ENCODE measurements at regions not wholly inside any gene's neighbourhood (a gene's known extent, or its start where the extent isn't known, plus 50 kb on each side); places are given as distances from the start of the nearest gene placed in this dataset.

- H3K4me3 ChIP-seq (ENCODE audit: low read depth, low read length) = no peak overlapping the region
- TF ChIP-seq, protein P1, sequence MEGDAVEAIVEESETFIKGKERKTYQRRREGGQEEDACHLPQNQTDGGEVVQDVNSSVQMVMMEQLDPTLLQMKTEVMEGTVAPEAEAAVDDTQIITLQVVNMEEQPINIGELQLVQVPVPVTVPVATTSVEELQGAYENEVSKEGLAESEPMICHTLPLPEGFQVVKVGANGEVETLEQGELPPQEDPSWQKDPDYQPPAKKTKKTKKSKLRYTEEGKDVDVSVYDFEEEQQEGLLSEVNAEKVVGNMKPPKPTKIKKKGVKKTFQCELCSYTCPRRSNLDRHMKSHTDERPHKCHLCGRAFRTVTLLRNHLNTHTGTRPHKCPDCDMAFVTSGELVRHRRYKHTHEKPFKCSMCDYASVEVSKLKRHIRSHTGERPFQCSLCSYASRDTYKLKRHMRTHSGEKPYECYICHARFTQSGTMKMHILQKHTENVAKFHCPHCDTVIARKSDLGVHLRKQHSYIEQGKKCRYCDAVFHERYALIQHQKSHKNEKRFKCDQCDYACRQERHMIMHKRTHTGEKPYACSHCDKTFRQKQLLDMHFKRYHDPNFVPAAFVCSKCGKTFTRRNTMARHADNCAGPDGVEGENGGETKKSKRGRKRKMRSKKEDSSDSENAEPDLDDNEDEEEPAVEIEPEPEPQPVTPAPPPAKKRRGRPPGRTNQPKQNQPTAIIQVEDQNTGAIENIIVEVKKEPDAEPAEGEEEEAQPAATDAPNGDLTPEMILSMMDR (conservative IDR thresholded peaks at IDR 0.05; ENCODE audit: low read depth, low read length) = no peak
- no peak for DNase-seq (ENCODE audit: low read depth)
Measured at GRCh38 chr5:67673618-67674017, 477.0 kb upstream of the CD180 start.

GRCh38 chr5:67673180-67673579, 476.6 kb upstream of the CD180 start:
- TF ChIP-seq, protein P1 (conservative IDR thresholded peaks at IDR 0.05; ENCODE audit: low read depth, low read length) = no peak
- no peak overlapping the region for H3K4me3 ChIP-seq (ENCODE audit: low read depth, low read length)
- DNase-seq (ENCODE audit: low read depth) = no peak

- TF ChIP-seq, protein P1 (conservative IDR thresholded peaks at IDR 0.05; ENCODE audit: low read depth, low read length) = no peak
- no peak overlapping the region for H3K4me3 ChIP-seq (ENCODE audit: low read depth, low read length)
- DNase-seq (ENCODE audit: low read depth) = no peak
Measured at GRCh38 chr5:67672636-67673035, 476.0 kb upstream of the CD180 start.

- DNase-seq (ENCODE audit: low read depth) = no peak
- no peak overlapping the region for H3K4me3 ChIP-seq (ENCODE audit: low read depth, low read length)
- TF ChIP-seq, protein P1 (conservative IDR thresholded peaks at IDR 0.05; ENCODE audit: low read depth, low read length) = no peak
Measured at GRCh38 chr5:67669916-67670315, 473.3 kb upstream of the CD180 start.

DNA sequence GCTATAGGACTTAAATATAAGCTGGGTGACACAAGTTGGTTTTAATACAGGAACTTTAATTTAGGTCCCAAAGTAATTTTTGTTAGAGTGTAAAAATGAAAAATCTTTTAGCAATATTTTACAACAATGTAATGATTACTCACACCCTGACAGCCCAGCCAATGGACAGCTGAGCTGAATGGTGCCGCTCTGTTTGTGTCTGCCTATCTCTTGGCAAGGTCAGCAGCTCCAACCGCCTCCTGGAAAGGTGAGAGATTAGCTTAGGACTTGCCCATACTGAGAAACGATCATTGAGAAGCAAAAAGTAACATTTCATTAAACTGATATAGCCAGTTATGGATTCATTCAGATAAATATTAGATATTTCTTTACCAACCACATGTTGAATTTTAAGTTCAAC, 463.6 kb upstream of the CD180 start:
- TF ChIP-seq, protein P1 (conservative IDR thresholded peaks at IDR 0.05; ENCODE audit: low read depth, low read length) = no peak
- DNase-seq (ENCODE audit: low read depth) = no peak

GRCh38 chr5:67659288-67659687, 462.7 kb upstream of the CD180 start:
- TF ChIP-seq, protein P1 (conservative IDR thresholded peaks at IDR 0.05; ENCODE audit: low read depth, low read length) = no peak
- no peak overlapping the region for H3K4me3 ChIP-seq (ENCODE audit: low read depth, low read length)
- no peak for DNase-seq (ENCODE audit: low read depth)

More for the DNA sequence above, 463.6 kb upstream of the CD180 start:
- H3K4me3 ChIP-seq (ENCODE audit: low read depth, low read length) = no peak overlapping the region

GRCh38 chr5:67657055-67657454, 460.5 kb upstream of the CD180 start:
- H3K4me3 ChIP-seq (ENCODE audit: low read depth, low read length) = no peak overlapping the region
- no peak for DNase-seq (ENCODE audit: low read depth)
- TF ChIP-seq, protein P1 (conservative IDR thresholded peaks at IDR 0.05; ENCODE audit: low read depth, low read length) = no peak
